ENCODE measurements at regions not wholly inside any gene's neighbourhood (a gene's known extent, or its start where the extent isn't known, plus 50 kb on each side); places are given as distances from the start of the nearest gene placed in this dataset.

DNA sequence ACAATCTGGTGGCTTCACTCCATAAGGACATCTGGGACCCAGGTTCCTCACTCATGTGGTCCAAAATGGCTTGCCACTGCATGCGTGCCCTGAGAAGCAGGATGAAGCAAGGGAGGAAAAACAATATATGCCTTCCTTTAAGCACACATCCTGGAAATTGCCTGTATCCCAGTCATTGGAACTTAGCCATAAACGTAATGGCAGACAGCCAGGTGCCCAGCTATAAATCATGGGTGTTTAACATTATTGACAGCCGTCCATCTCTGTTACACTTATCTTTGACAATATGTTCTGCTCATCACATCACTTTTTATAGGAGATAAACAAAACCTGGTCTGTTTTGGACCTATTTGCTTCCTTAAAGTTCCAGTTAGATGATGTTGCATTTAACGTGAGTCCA, 181.0 kb downstream of the AASDH start:
- DNase-seq (ENCODE audit: low spot score), result no peak

- no peak for DNase-seq (ENCODE audit: low spot score)
Measured at GRCh38 chr4:56200275-56200674, 187.0 kb downstream of the AASDH start.

GRCh38 chr4:56198265-56198664, 189.0 kb downstream of the AASDH start:
- DNase-seq (ENCODE audit: low spot score), result no peak

- peak; percentile 37 for DNase-seq (ENCODE audit: low spot score)
Measured at GRCh38 chr4:56197387-56197786, 189.9 kb downstream of the AASDH start.

DNA sequence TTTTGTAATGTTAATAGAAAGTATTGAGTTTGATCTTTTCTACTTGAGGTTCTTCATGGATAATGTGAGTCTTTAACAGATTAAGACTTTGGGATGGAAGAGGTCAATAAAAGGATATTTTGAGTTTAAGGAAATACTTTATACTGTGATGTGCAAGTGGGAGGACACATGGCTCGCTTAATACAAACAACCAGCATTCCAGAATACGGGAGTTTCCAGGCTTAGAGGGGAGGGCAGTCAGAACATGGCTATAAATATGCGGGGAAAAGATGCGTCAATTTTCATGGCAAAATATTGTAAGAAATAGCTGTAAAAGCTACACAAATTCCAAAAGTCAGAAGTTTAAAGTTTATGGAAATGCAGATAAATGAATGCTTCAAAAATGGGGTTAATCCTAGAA, 192.3 kb downstream of the AASDH start:
- no peak for DNase-seq (ENCODE audit: low spot score)

- no peak for DNase-seq (ENCODE audit: low spot score)
Measured at GRCh38 chr4:56191534-56191933, 195.8 kb downstream of the AASDH start.

DNA sequence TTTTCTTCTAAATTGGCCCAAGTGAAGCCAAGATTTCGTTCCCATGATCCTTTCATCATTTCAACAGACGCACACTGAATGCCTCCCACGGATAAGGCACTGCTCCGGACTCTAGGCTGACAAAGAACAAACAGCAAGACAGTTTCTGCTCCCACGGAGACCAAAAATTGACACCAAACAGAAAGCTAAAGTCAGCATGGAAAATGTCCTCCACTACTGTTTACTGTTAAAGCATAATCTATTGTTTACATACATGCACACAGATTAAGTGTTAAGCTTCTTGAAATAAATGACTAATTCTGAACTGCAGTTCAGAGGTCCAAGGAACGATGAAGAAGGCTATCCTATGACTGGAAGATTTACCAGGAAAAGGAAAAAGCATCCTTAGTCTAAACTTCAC, 199.6 kb downstream of the AASDH start:
- no peak for DNase-seq (ENCODE audit: low spot score)

DNA sequence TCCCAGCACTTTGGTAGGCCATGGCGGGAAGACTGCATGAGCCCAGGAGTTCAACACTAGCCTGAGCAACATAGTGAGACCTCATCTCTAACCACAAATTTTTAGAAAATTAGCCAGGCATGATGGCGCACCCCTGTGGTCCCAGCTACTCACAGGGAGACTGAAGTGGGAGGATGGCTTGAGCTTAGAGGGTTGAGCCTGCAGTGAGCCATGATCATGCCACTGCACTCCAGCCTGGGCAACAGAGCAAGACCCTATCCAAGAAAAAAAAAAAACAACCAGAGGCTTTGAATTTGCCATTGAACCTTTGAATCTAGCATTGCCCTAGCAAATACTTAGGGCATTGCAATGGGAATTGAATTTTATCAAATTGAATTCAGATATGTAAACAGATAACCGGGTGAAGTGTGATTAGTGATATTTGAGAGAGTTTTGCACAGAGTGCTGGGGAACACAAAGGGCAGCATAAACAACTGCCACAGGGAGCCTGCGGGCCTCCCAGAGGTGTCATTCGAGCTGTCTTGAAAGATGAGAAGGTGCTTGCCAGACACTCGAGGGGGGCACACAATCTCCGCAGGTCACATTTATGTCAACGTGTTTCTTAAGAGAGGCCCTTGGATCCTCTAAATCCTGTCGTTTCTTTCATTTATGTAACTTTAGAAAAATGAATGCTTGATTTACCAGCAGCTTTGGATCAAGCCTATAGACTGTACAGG, 200.3 kb downstream of the AASDH start:
- DNase-seq (ENCODE audit: low spot score), result no peak

DNA sequence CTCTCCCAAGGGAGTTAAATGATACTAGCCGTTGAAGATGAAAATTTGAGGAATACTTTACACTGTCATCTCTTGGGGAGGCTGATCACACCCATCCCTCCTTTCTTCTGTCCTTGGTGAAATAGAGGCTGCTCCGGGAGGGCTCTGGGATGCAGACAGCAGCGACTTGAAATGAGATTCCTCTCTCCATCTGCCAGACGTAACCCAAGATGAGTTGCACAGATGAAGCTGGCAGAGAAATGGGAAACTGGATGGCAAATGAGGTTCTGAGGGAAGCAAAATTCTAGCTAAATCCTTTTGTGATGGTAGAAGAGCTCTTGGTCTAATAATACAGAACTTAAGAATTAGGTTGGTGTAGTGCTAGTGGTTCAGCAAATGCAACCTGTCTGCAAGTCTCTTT, 201.4 kb downstream of the AASDH start:
- DNase-seq (ENCODE audit: low spot score), result no peak

GRCh38 chr4:56184214-56184613, 203.1 kb downstream of the AASDH start:
- no peak for DNase-seq (ENCODE audit: low spot score)

- DNase-seq (ENCODE audit: low spot score), result no peak
Measured at GRCh38 chr4:56183344-56183959, 203.8 kb downstream of the AASDH start.

DNA sequence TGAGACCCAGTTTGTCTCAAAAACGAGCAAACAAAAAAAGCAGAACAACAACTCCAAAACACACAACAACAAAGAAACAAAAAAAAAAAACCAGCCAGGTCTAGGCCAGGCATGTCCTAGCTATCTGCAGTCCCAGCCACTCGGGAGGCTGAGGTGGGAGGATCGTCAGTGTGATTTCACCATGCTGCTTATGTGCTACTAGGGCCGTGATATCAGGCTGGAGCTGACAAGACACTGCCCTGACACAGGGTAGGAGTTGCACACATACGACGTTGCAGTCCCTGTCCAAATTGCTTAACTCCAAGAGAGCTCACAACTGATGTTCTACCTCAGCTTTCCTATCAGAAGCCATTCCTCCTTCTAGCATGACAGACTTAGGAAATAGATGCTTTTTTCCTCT, 204.9 kb downstream of the AASDH start:
- DNase-seq (ENCODE audit: low spot score), result no peak

DNA sequence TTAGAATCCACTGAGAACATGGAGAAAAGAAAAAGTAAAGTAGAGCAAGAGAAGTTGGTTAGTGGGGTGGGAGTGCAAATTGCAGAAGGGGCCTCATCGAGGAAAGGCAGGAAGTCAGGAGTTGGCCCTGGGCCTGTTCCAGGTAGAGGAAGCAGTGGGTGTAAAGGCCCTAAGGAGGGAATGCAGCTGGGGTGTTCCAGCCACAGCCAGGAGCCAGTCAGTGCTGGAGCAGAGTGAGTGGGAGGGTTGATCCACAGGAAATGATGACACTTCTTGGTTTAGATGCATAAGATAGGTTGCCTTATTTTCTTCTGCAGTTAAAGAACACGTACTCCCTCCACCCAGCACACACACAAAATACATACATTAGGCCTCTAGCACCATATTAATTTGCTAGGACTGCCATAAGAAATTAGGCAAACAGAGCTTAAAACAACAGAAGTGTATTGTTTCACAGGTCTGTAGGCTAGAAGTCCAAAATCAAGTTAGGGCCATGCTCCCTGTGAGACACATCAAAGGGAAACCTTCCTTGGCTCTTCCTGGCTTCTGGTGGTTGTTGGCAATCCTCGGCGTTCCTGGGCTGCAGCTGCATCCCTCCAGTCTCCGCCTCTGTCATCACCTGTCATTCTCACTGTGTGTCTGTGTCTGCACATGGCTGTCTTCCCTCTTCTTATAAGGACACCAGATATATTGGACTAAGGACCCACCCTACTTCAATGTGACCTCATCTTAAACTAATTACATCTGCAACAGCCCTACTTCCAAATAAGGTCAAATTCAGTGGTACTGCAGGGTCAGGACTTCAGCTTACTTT, 205.9 kb downstream of the AASDH start:
- DNase-seq (ENCODE audit: low spot score), result no peak

- no peak for DNase-seq (ENCODE audit: low spot score)
Measured at GRCh38 chr4:56169061-56169460, 218.2 kb downstream of the AASDH start.

DNA sequence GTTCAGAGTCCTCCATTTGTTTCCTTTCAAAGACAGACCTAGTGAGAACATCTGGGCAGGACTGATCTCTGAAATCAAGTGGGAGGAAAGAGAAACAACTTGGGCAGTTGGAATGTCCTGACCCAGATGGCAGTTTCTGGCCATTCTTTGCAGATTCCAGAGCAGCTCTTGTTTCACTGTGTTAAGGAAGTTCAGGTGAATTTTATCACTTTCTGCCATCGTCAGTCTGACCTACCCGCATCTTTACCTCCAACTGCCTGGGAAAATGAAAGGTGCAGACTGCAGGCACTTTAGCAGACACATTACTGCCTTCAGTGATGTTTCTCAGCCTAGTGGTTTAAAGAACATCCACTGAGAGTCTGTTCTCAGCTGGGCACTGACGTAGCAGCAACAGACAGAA, 216.2 kb downstream of the CEP135 start:
- DNase-seq (ENCODE audit: low spot score), result no peak

DNA sequence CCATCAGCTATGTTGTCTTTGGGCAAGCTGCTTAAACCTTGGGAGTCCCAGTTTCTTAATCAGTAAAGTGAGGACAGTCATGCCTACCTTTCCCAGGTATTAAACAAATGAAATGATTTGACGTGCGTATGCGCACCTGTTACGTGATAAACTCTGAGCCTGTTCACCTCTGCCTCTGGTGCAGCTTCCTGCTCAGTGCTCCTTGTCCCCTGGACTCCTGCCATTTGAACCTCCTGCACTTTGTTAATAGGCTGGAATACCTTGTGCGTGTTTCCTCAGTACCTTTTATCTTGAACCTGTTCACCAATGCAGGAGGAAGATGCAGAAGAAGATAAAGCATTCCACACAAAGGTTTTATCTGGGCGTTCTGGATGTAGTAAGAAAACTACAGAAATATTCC, 211.9 kb downstream of the CEP135 start:
- DNase-seq (ENCODE audit: low spot score), result no peak

- DNase-seq (ENCODE audit: low spot score), result no peak
Measured at GRCh38 chr4:56158483-56158882, 209.7 kb downstream of the CEP135 start.

GRCh38 chr4:56156141-56156540, 207.4 kb downstream of the CEP135 start:
- DNase-seq (ENCODE audit: low spot score), result no peak

DNA sequence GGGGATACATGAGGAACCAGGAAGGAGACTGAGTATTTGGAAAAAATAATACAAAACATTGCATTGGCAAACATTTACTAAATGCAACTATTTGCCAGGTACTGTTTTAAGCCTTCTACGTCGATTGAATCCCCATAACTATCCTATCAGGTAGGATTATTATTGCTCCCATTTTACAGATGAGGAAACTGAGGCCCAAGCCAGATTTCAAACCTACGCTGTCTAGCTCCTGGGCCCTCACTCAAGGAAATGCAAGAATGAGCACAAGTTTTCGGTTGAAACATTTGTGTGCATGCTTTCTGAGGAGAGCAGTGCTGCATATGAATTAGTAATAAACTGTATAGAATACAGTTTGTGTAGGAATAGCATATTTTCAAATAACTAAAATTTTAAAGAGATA, 206.7 kb downstream of the CEP135 start:
- no peak for DNase-seq (ENCODE audit: low spot score)

DNA sequence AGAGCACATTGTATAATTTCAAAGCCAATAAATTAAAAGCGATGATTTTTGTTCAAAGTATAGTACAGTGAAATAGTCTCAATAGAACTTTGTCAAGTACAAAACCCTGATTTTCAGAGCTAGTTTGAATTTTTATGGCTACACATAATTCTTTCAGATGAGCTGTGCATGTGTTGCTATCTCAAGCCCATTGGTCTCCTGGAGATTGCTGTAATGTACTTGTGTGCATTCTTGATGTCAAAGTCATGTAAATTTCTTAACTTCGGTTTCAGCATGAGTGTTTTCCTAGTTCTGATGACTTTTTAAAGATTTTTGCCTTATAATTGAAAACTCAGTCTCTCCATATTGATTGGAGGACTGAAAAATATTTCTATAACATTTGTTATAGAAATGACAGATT, 200.8 kb downstream of the CEP135 start:
- no peak for DNase-seq (ENCODE audit: low spot score)

DNA sequence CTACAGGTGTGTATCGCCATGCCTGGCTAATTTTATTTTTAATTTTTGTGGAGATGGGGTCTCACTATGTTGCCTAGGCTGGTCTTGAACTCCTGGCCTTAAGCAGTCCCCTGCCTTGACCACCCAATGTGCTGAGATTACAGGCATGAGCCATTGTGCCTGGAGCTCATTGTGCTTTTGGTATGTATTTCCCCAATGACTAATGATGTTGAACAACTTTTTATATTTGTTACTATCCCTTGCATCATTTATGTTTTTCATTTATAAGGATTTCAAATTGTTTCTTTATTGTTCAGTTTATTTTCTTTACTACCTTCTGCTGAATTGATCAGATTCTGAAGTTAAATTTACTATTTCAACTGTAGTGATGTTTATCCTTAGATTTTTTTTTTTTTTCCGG, 199.7 kb downstream of the CEP135 start:
- no peak for DNase-seq (ENCODE audit: low spot score)

DNA sequence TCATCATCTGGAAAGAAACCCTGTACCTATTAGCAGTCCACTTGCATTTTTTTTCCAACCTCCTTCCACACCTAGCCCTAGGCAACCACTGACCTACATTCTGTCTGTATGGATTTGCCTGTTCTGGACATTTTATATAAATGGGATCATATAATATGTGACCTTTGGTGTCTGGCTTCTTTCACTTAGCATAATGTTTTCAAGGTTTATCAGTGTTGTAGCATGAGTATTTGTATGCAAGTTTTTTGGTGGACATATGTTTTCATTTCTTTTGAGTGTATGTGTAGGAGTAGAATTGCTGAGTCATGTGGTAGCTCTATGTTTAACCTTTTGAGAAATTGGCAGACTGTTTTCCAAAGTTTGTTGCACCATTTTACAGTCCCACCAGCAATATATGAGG, 198.6 kb downstream of the CEP135 start:
- DNase-seq (ENCODE audit: low spot score), result no peak

- no peak for DNase-seq (ENCODE audit: low spot score)
Measured at GRCh38 chr4:56146956-56147355, 198.2 kb downstream of the CEP135 start.

Measured in LoVo (cell line).